Ovary (tissue), 7 donors: ENCODE measurements at regions not wholly inside any gene's neighbourhood (a gene's known extent, or its start where the extent isn't known, plus 50 kb on each side); places are given as distances from the start of the nearest gene placed in this dataset.
"Not testable (repeated sequence)": the region's sequence is repeated elsewhere in the genome, so short reads cannot be mapped to it uniquely, and the experiment has no call there.

Source experiments
- DNase-seq, 5 donors: peaks; one replicate each; pipeline ENCODE4 v3.0.0-alpha.2; 2019 to 2020
- H3K27ac ChIP-seq, 2 donors: fragments of 200-600 bp; one replicate each; pipeline versions ENCODE4 v1.5.1 to v1.8.0; 2019 to 2022
- H3K27me3 ChIP-seq: fragments of 200-600 bp; one replicate; pipeline ENCODE4 v1.8.0; 2022
- H3K36me3 ChIP-seq: fragments of 200-600 bp; sonication (generic); one replicate; pipeline ENCODE4 v1.5.1; 2019
- H3K4me1 ChIP-seq: one replicate; pipeline ENCODE4 v1.8.1; 2013; ENCODE audit warnings: mild to moderate bottlenecking, moderate library complexity; ENCODE audit not compliant: insufficient read depth
- H3K4me3 ChIP-seq: fragments of 200-600 bp; sonication (generic); one replicate; pipeline ENCODE4 v1.5.1; 2017
- H3K9me3 ChIP-seq, 2 donors: fragments of 200-600 bp in 1 of 2; sonication (generic) in 1 of 2; one replicate each; pipeline versions ENCODE4 v1.5.1 to v1.8.1; 2013 to 2019; ENCODE audit warnings: mild to moderate bottlenecking in 1 of 2, moderate library complexity in 1 of 2
- EP300 ChIP-seq: sonication (generic); formaldehyde crosslinking; IDR thresholded peaks from one replicate; pipeline ENCODE4 v1.6.1; 2017; ENCODE audit warnings: antibody characterized with exemption
- POLR2A ChIP-seq: fragments of 450-650 bp; IDR thresholded peaks from one replicate; pipeline ENCODE4 v1.6.1; 2017; ENCODE audit warnings: antibody characterized with exemption, mild to moderate bottlenecking, moderate library complexity
- WGBS, 3 donors: extraction: QIAGEN DNeasy Blood & Tissue Kit in 1 of 3; methylation state at CpG; one replicate each; pipeline versions ENCODE4 v1.1.5 to v1.1.7; 2013 to 2017; 5-methylcytosine and 5-hydroxymethylcytosine counted together
- intact Hi-C, 4 donors: fragments of 100-400 bp; cut with DNase I; formaldehyde crosslinking; loops; one replicate each; pipeline versions ENCODE4 v1.11.0 to v1.15.1; 2022 to 2023
- TF ChIP-seq, protein P1 (sequence below), 3 donors: fragments of 450-650 bp in 2 of 3; fragments of 200-600 bp in 1 of 3; IDR thresholded peaks; one replicate each; pipeline versions ENCODE4 v1.5.1 to v1.8.0; 2016 to 2022; ENCODE audit warnings: antibody characterized with exemption in 3 of 3, mild to moderate bottlenecking in 1 of 3
- donor health status: DM: no; HTN: no; CAD: no; lungs with moderate emphysema.
- donor health status: DM: no; HTN: no; CAD: no.
- donor health status: Bipolar disorder and iron deficiency.
- donor health status: DM: no; HTN: no; CAD: no.
- donor health status: DM: yes; HTN: yes; CAD: no.

DNA sequence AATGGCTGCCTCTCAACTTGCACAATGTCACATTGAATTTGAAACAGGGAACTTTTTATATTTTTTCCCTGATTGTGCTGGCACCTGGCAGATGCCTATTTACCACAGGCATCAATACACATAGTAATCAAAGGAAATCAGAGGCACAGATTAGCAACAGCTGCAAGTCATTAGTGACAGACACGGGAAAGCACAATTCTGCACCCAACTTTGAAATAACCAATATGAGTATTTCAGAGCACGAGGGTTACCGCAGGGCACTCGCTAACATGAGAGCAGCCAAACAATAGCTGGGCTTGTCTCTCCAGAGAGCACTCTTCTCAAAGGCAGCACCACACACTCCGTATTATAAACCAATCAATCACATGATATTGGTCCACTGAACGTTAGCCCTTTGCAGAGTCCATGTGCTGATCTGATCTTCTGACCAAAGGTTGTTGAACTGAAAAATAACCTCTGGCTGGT is 149.5 kb downstream of the RNF144B start:
- no peaks in the 10 kb centered on the region for H3K9me3 ChIP-seq
- 60 to 69% (median 64%) methylated on average over 6 of the region's 6 CpGs for WGBS, 3 donors
- TF ChIP-seq POLR2A (no peak), EP300 (no peak)
- TF ChIP-seq, protein P1, sequence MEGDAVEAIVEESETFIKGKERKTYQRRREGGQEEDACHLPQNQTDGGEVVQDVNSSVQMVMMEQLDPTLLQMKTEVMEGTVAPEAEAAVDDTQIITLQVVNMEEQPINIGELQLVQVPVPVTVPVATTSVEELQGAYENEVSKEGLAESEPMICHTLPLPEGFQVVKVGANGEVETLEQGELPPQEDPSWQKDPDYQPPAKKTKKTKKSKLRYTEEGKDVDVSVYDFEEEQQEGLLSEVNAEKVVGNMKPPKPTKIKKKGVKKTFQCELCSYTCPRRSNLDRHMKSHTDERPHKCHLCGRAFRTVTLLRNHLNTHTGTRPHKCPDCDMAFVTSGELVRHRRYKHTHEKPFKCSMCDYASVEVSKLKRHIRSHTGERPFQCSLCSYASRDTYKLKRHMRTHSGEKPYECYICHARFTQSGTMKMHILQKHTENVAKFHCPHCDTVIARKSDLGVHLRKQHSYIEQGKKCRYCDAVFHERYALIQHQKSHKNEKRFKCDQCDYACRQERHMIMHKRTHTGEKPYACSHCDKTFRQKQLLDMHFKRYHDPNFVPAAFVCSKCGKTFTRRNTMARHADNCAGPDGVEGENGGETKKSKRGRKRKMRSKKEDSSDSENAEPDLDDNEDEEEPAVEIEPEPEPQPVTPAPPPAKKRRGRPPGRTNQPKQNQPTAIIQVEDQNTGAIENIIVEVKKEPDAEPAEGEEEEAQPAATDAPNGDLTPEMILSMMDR (IDR thresholded peaks at IDR 0.05), result no peak
- no peaks in the 10 kb centered on the region for H3K27me3 ChIP-seq
- H3K27ac ChIP-seq, result no peak overlapping the region
- no peaks in the 10 kb centered on the region for H3K36me3 ChIP-seq
- H3K4me1 ChIP-seq, result no peaks in the 10 kb centered on the region
- no peak for DNase-seq
- no peak overlapping the region for H3K4me3 ChIP-seq
- intact Hi-C loops, result no loop called here

DNA sequence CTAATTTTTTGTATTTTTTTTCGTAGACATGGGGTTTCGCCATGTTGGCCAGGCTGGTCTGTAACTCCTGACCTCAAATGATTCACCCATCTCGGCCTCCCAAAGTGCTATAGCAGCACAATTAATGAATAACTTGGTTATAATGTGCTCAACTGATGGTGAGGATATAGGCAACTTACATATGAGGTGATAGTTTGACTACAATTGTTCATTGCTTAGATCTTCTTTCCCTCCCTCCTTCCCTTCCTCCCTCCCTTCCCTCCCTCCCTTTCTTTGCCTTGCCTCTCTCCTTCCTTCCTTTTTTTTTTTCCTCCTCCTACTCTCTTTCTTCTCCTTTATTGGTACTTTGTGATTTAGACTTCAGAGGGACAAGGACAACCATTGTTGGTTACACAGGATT is 151.2 kb downstream of the RNF144B start:
- no peak for DNase-seq
- Histone ChIP-seq H3K27me3 (no peaks in the 10 kb centered on the region), H3K27ac (no peak overlapping the region), H3K9me3 (no peaks in the 10 kb centered on the region), H3K36me3 (no peaks in the 10 kb centered on the region), H3K4me1 (no peaks in the 10 kb centered on the region), H3K4me3 (no peak overlapping the region)
- 86 to 94% (median 92%) methylated on average over 3 of the region's 3 CpGs for WGBS, 3 donors
- intact Hi-C loops, result no loop called here
- no peak for TF ChIP-seq POLR2A
- TF ChIP-seq EP300, result no peak
- TF ChIP-seq, protein P1 (IDR thresholded peaks at IDR 0.05), result no peak

DNA sequence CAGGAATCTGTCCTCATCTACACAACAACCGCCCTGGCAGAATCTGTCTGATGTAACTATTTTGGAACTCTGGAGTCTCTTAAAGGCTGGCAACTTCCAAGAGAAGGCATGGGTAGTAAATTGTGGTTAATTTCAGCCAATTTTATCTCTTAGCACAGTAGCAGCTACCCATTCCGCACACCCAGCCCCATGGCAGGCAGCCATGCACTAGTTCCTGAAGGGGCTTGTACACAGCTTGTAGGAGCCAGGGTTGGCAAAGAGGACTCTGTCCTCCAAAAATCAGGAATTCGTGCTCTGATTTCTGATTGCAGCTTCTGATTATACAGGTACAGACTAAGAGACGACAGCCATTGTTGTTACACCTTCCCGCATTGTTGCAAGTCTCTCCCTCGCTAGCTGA is 155.9 kb downstream of the RNF144B start:
- intact Hi-C loops, result no loop called here
- Histone ChIP-seq H3K4me1 (no peaks in the 10 kb centered on the region), H3K9me3 (peaks cover 0 to 4% of the 10 kb centered on the region in 2 donors), H3K27ac (no peak overlapping the region), H3K4me3 (no peak overlapping the region), H3K27me3 (no peaks in the 10 kb centered on the region), H3K36me3 (no peaks in the 10 kb centered on the region)
- TF ChIP-seq POLR2A (no peak), EP300 (no peak)
- TF ChIP-seq, protein P1 (IDR thresholded peaks at IDR 0.05), result no peak
- DNase-seq, result no peak
- 76 to 82% (median 82%) methylated on average over 6 of the region's 6 CpGs for whole genome bisulfite sequencing, 3 donors

DNA sequence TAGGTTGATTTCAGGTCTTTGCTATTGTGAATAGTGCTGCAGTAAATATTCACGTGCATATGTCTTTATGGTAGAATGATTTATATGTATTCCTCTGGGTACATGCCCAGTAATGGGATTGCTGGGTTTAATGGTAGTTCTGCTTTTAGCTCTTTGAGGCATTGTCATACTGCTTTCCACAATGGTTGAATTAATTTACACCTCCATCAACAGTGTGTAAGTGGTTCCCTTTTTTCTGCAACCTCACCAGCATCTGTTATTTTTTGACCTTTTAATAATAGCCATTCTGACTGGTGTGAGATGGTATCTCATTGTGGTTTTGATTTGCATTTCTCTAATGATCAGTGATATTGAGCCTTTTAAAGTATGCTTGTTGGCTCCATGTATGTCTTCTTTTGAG is 158.0 kb downstream of the RNF144B start:
- H3K4me3 ChIP-seq, DNase-seq, H3K9me3 ChIP-seq, intact Hi-C loops, H3K27me3 ChIP-seq, H3K36me3 ChIP-seq, H3K4me1 ChIP-seq, H3K27ac ChIP-seq: not testable (repeated sequence)
- 69 to 81% (median 78%) methylated on average over 1 of the region's 1 CpG for WGBS, 3 donors

DNA sequence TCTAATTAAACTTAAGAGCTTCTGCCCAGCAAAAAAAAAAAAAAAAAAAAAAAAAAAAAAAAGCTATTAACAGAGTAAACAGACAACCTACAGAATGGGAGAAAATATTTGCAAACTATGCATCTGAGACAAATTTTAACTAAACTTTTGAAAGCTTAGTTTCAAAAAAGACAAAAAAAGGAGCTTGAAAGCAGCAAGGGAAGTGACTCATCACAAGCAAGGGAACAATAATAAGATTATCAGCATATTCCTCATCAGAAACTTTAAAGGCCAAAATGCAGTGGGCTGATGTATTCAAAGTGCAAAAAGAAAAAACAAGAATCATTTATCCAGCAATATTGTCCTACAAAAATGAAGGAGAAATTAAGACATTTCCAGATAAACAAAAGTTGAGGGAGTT is 158.6 kb downstream of the RNF144B start:
- intact Hi-C loops, result no loop called here
- H3K4me3 ChIP-seq, result no peak overlapping the region
- no peaks in the 10 kb centered on the region for H3K27me3 ChIP-seq
- DNase-seq, result no peak
- TF ChIP-seq, protein P1 (IDR thresholded peaks at IDR 0.05), result no peak
- TF ChIP-seq EP300, result no peak
- TF ChIP-seq POLR2A, result no peak
- peaks cover 0 to 4% of the 10 kb centered on the region in 2 donors for H3K9me3 ChIP-seq
- H3K36me3 ChIP-seq, result no peaks in the 10 kb centered on the region
- no peak overlapping the region for H3K27ac ChIP-seq
- no peaks in the 10 kb centered on the region for H3K4me1 ChIP-seq
